A673 (cell line): ENCODE measurements at regions not wholly inside any gene's neighbourhood (a gene's known extent, or its start where the extent isn't known, plus 50 kb on each side); places are given as distances from the start of the nearest gene placed in this dataset.

ENCODE experiments used
- BruUV-seq: library from RNA; stranded (reverse); fragments of 400-500 nt; replicated peaks from 2 replicates; lab custom pipeline; 2021; lab: Mats Ljungman, UMichigan
- CTCF ChIA-PET: fragments of 300-600 bp; sonication (Branson Sonifier 250); formaldehyde crosslinking; loops from one replicate; lab custom pipeline; 2022; ENCODE audit warnings: antibody characterized with exemption; lab: Charles Lee
- POLR2A ChIA-PET: fragments of 300-600 bp; sonication (Branson Sonifier 250); formaldehyde crosslinking; loops from one replicate; lab custom pipeline; 2022; ENCODE audit warnings: antibody characterized with exemption; ENCODE audit not compliant: low non-redundant PET; lab: Charles Lee
- DNase-seq: peaks from one replicate; pipeline ENCODE4 v3.0.0-alpha.2; 2015; ENCODE audit warnings: low spot score
- H3K27ac ChIP-seq: fragments of 200-600 bp; sonication (generic); 2 replicates; pipeline ENCODE4 v1.5.1; 2016; ENCODE audit warnings: mixed run types, low read depth, mild to moderate bottlenecking, mixed read lengths, antibody characterized with exemption, low read length; ENCODE audit not compliant: poor library complexity, severe bottlenecking
- H3K27me3 ChIP-seq: fragments of 200-600 bp; sonication (generic); replicated peaks from 2 replicates; pipeline ENCODE4 v1.6.1; 2017; ENCODE audit warnings: mixed run types, low read depth, mild to moderate bottlenecking, mixed read lengths, antibody characterized with exemption, low read length; ENCODE audit not compliant: insufficient read depth, poor library complexity
- H3K36me3 ChIP-seq: fragments of 200-600 bp; sonication (generic); 2 replicates; pipeline ENCODE4 v1.6.1; 2016; ENCODE audit warnings: mixed run types, mild to moderate bottlenecking, mixed read lengths, antibody characterized with exemption, low read length; ENCODE audit not compliant: insufficient read depth, poor library complexity, severe bottlenecking
- H3K4me1 ChIP-seq: fragments of 200-600 bp; sonication (generic); 2 replicates; pipeline ENCODE4 v1.6.1; 2017; ENCODE audit warnings: mixed run types, mild to moderate bottlenecking, mixed read lengths, antibody characterized with exemption, low read length; ENCODE audit not compliant: insufficient read depth, poor library complexity, severe bottlenecking
- H3K4me3 ChIP-seq: fragments of 200-600 bp; sonication (generic); 2 replicates; pipeline ENCODE4 v1.5.1; 2016; ENCODE audit warnings: low read depth, mixed run types, mild to moderate bottlenecking, mixed read lengths, low read length; ENCODE audit not compliant: poor library complexity, severe bottlenecking
- H3K9me3 ChIP-seq: fragments of 200-600 bp; sonication (generic); 2 replicates; pipeline ENCODE4 v1.6.1; 2016; ENCODE audit warnings: mixed run types, low read depth, mild to moderate bottlenecking, mixed read lengths, antibody characterized with exemption, low read length; ENCODE audit not compliant: poor library complexity, severe bottlenecking
- EZH2 ChIP-seq: fragments of 200-600 bp; sonication (generic); IDR thresholded peaks from 2 replicates; pipeline ENCODE4 v1.6.1; 2017; ENCODE audit warnings: borderline replicate concordance, low read depth, mild to moderate bottlenecking, mixed read lengths, antibody characterized with exemption, low read length; ENCODE audit not compliant: poor library complexity, severe bottlenecking
- intact Hi-C: fragments of 100-400 bp; cut with micrococcal nuclease; formaldehyde crosslinking; loops from one replicate; pipeline ENCODE4 v1.10.0; 2022; ENCODE audit not compliant: unreplicated experiment
- TF ChIP-seq, protein P1 (sequence below): fragments of 300-800, 200-600 bp; sonication (generic); conservative IDR thresholded peaks from 2 replicates; pipeline ENCODE4 v1.5.1; 2017; ENCODE audit warnings: low read depth, mild to moderate bottlenecking, antibody characterized with exemption, low read length, moderate library complexity, mixed read lengths

DNA sequence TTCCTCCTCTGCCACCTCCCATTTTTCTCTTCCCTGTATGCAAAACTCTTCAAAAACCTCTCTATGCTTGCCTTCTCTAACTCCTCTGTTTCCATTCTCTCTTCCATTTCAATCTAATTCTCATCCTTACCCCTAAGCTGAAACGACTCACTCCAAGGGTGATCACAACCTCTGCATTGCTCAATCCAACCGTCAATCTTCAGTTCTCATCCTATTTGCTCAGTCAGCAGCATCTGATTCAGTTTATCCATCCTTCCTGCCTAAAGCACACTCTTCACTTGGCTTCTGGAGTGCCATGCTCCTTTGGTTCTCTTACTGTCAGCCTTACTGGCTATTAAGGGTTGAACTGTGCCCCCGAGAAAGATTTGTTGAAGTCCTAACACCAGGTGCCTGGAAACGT is 163.5 kb upstream of the NEBL start:
- no peaks in the 10 kb centered on the region for H3K36me3 ChIP-seq
- ChIA-PET POLR2A (no interaction called here), CTCF (no interaction called here)
- no peaks in the 10 kb centered on the region for H3K4me1 ChIP-seq
- intact Hi-C loops: no loop called here
- H3K9me3 ChIP-seq: peaks cover 16% of the 10 kb centered on the region
- BruUV-seq: no TSS peak
- no peak overlapping the region for H3K27ac ChIP-seq
- no peak for DNase-seq
- H3K4me3 ChIP-seq: no peak overlapping the region
- TF ChIP-seq, protein P1, sequence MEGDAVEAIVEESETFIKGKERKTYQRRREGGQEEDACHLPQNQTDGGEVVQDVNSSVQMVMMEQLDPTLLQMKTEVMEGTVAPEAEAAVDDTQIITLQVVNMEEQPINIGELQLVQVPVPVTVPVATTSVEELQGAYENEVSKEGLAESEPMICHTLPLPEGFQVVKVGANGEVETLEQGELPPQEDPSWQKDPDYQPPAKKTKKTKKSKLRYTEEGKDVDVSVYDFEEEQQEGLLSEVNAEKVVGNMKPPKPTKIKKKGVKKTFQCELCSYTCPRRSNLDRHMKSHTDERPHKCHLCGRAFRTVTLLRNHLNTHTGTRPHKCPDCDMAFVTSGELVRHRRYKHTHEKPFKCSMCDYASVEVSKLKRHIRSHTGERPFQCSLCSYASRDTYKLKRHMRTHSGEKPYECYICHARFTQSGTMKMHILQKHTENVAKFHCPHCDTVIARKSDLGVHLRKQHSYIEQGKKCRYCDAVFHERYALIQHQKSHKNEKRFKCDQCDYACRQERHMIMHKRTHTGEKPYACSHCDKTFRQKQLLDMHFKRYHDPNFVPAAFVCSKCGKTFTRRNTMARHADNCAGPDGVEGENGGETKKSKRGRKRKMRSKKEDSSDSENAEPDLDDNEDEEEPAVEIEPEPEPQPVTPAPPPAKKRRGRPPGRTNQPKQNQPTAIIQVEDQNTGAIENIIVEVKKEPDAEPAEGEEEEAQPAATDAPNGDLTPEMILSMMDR: no peak
- no peak for TF ChIP-seq EZH2
- peaks cover 48% of the 10 kb centered on the region for H3K27me3 ChIP-seq

DNA sequence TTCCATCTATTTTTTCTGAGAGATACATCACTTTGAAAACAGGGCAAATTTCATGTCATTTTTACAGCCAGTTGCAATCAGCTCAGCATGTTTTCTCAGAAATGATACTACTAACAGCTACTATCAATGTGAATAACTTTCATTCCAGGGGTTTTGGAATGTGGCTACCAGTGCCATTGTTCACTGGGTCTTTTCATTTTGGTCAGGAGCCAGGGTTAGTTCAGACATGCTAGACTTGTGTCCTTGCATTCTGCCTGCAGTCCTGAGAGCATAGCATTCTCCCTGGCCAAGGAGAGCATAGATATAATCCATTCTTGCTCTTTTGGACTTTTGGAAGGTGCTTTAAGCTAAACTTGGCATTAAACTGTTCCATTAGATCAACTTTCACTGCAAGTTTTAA is 160.9 kb upstream of the NEBL start:
- ChIA-PET POLR2A (interaction anchor here (0.7 kb wide), 1 partner anchor 411 kb away, joined by 3 read pairs; no protein-coding TSS in a partner anchor), CTCF (no interaction called here)
- H3K27me3 ChIP-seq: peaks cover 30% of the 10 kb centered on the region
- H3K36me3 ChIP-seq: no peaks in the 10 kb centered on the region
- DNase-seq: no peak
- intact Hi-C loops: no loop called here
- no peak overlapping the region for H3K4me3 ChIP-seq
- BruUV-seq: no TSS peak
- H3K4me1 ChIP-seq: no peaks in the 10 kb centered on the region
- H3K9me3 ChIP-seq: peaks cover 16% of the 10 kb centered on the region
- no peak for TF ChIP-seq EZH2
- TF ChIP-seq, protein P1: no peak
- no peak overlapping the region for H3K27ac ChIP-seq

DNA sequence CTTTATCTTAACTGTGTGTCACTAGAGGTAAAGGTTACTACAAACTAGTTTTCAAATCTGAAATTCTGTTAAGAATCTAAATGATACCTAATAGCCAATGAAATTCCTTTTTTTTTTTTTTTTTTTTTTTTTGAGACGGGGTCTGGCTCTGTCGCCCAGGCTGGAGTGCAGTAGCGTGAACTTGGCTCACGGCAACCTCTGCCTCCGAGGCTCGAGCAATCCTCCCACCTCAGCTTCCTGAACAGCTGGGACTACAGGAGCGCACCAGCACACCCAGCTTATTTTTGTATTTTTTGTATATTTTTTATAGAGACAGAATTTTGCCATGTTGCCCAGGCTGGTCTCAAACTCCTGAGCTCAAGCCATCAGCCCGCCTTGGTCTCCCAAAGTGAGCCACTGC is 160.3 kb upstream of the NEBL start:
- ChIA-PET CTCF (no interaction called here), POLR2A (no interaction called here)
- intact Hi-C loops: no loop called here
- no TSS peak for BruUV-seq
- H3K9me3 ChIP-seq: peaks cover 16% of the 10 kb centered on the region
- H3K4me3 ChIP-seq: no peak overlapping the region
- no peak for DNase-seq
- TF ChIP-seq, protein P1: no peak
- TF ChIP-seq EZH2: no peak
- peaks cover 24% of the 10 kb centered on the region for H3K27me3 ChIP-seq
- no peaks in the 10 kb centered on the region for H3K4me1 ChIP-seq
- no peak overlapping the region for H3K27ac ChIP-seq
- no peaks in the 10 kb centered on the region for H3K36me3 ChIP-seq
